ENCODE measurements at regions not wholly inside any gene's neighbourhood (a gene's known extent, or its start where the extent isn't known, plus 50 kb on each side); places are given as distances from the start of the nearest gene placed in this dataset.

DNA sequence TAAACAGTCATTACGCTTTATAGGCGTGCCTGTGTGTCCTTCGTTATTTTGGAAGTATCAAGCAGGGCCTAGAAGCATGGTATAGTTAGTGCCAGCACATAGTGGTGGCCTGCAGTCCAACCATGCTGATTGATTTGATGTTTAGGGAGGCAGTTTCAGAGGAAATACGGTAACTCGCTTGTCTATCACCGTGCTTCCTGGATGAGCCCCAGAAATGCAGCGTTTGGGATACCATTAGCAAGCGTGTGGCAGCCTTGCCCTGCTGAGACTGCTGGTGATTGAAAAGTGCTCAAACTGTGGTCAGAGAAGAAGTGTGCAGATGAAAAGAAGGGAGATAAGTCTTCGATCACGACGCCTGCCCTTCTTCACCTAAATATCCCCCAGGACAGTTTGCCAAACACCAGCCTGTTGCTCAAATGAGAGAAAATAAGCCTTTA lies 158.4 kb downstream of the CHIC2 start:
- TF ChIP-seq SUZ12 (IDR thresholded peaks at IDR 0.05; ENCODE audit: extremely low read depth, insufficient read depth, insufficient read length) (no peak), YY1 (IDR thresholded peaks at IDR 0.05; ENCODE audit: insufficient read depth, insufficient read length) (no peak)
